ENCODE measurements at regions not wholly inside any gene's neighbourhood (a gene's known extent, or its start where the extent isn't known, plus 50 kb on each side); places are given as distances from the start of the nearest gene placed in this dataset.
A peak's percentile ranks its signal among the peaks of the same experiment; 100 is the strongest.

DNA sequence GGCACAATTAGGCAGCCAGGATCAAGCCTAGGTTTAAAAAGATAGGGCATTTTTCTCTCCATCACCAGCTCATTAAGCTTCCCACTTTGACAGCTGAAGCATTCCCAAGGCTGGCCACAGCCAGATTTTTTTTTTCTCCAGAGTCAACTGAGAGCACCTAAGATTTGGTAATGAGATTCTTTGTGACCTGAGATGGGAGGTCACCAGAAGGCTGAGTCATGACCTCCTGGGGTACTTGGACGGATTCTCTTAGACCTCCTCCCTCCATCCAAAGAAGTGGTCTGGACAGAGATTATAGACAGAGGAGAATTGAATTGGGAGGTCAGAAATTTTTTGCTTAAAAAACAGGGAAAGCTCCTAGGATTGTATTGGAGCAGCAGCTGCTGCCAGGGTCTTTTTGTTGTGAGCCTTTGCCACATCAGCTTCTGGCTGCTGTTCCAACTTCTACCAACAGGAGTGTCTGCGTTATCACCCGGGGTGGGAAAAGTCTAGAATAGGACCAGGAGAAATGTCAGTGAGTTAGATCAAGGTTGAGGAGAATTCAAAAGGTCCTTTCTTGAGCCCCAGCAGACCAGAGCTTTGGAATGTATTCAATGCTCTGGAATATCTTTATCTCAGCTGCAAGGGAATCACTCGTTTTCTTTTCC is 221.2 kb upstream of the N4BP1 start:
- peak; percentile 38 for DNase-seq (ENCODE audit: low spot score)

DNA sequence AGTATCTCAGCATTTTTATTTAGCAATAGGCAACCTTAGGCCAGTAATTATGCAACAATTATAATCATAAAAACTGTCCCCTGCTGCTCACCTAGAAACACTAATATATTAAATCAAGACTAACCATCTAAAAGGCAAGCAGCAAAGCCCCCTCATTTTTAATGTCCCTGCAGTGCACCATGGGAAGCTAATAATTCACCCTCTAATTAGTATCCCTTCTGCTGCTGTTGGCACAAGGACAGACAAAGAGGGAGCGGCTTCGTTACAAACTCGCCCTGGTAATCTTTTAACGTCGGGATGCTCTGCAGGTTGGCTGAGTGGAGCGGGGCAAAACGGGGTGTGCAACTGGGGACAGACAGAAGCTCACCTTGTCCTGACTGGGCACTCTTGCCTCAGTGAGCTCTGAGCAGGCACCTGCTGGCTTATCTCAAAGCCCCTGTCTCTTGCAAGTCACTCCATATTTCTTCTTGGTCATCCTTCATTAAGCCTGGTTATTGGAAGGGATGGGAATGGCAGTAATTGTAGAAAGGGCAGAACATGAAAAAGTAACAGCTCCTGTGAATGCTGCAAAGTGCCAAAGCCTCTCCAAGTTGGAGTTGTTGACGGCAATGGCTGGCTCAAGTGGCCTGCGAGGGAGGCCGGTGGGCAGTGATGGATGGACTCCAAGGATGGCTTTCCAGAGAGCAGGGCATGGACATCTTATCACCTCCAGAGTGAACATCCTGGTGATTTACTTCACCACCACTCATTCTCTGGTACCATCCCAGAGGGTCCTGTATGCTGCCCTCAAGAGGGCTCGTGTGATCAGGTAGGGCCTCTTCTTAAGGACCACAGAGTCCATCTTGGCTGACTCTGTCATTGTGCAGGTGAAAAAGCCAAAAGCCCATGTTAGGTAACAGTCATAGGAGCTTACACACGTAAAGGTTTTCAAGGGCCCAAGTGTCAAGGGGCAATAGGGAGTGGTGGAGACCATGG is 219.6 kb upstream of the N4BP1 start:
- DNase-seq (ENCODE audit: low spot score), result no peak

GRCh38 chr16:48824271-48824670 is 214.3 kb upstream of the N4BP1 start:
- DNase-seq (ENCODE audit: low spot score), result no peak

DNA sequence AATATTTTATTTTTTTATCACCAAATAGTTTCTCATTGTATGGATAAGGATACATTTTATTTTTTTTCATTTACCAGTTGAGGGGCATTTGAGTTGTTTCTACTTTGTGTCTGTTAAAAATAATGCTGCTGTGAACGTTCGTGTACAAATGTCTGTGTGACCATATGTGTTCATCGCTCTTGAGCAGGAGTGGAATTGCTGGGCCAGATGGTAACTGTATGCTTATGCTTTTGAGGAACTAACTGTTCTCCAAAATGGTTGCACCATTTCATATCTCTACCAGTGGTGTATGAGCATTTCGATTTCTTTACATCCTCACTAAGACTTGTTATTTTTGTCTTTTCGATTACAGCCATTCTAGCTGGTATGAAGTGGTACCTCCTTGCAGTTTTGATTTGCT is 212.5 kb upstream of the N4BP1 start:
- DNase-seq (ENCODE audit: low spot score), result no peak

- DNase-seq (ENCODE audit: low spot score), result no peak
These were observed 210.4 kb upstream of the N4BP1 start for GRCh38 chr16:48820379-48820778.

DNA sequence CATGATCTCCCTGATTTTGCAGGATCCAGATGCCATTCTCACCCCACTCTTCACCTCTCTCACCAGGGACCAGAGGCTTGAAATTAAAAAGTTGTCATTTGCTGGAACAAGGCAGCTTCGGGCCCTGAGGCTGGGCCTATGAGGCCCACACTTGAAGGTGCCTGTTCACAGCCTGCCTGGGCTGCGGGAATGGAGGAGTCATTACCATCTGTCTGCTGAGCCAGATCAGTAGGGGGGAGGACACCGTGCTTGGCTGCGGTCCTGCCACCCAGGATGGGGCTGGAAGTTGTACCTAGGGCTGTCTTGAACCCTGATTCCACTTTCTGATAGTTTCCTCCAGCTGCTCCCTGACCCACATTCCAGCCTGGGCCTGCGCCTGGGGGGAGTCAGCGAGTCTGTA is 208.3 kb upstream of the N4BP1 start:
- DNase-seq (ENCODE audit: low spot score), result no peak

GRCh38 chr16:48817032-48817431 is 207.1 kb upstream of the N4BP1 start:
- DNase-seq (ENCODE audit: low spot score), result no peak

DNA sequence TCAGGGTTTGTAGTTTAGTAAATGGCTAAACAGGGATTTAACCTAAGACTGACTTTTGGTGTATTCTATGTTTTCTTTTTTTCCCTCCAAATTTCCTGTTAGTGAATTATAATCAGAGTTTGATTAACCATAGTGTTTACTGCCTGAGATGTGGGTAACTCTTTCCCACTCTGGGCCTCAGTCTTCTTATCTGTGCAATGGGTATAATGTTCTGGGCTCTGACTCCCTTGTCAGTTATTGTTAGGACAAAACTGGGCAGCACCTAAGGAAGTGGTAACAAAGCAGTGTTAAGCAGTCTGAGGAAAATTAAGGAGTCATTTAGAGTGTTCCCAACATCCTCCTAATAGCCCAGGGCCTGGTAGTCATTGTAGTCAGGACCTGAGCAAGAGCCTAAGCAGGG is 206.4 kb upstream of the N4BP1 start:
- no peak for DNase-seq (ENCODE audit: low spot score)

- no peak for DNase-seq (ENCODE audit: low spot score)
These were observed 205.0 kb upstream of the N4BP1 start for GRCh38 chr16:48814994-48815393.

DNA sequence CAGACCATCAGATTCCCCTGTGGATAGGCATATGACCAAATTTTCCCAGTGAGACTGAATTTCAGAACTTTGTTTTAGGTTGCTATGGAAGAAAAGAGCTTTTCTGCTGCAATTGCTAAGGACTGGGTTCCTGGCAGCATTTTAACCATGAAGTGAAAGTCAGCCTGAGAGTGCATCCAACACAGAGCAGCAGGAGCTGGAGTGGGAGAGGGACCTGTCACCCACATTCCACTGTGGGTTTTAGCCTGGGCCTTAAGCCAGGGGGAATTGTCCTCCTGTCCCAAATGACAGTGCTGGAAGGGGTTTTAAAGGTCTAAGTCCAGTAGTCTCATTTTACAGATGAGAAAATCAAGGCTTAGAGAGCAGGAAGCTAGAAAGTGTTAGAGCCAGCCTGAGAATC is 203.5 kb upstream of the N4BP1 start:
- no peak for DNase-seq (ENCODE audit: low spot score)

- no peak for DNase-seq (ENCODE audit: low spot score)
These were observed 202.9 kb upstream of the N4BP1 start for GRCh38 chr16:48812856-48813255.

GRCh38 chr16:48811478-48811877 is 201.5 kb upstream of the N4BP1 start:
- no peak for DNase-seq (ENCODE audit: low spot score)

GRCh38 chr16:48810803-48811453 is 200.9 kb upstream of the N4BP1 start:
- DNase-seq (ENCODE audit: low spot score), result no peak

GRCh38 chr16:48810436-48810802 is 200.4 kb upstream of the N4BP1 start:
- no peak for DNase-seq (ENCODE audit: low spot score)

GRCh38 chr16:48790151-48790550 is 180.2 kb upstream of the N4BP1 start:
- DNase-seq (ENCODE audit: low spot score), result no peak

GRCh38 chr16:48788475-48788874 is 178.5 kb upstream of the N4BP1 start:
- DNase-seq (ENCODE audit: low spot score), result no peak

GRCh38 chr16:48745541-48745940 is 135.6 kb upstream of the N4BP1 start:
- DNase-seq (ENCODE audit: low spot score), result no peak

DNA sequence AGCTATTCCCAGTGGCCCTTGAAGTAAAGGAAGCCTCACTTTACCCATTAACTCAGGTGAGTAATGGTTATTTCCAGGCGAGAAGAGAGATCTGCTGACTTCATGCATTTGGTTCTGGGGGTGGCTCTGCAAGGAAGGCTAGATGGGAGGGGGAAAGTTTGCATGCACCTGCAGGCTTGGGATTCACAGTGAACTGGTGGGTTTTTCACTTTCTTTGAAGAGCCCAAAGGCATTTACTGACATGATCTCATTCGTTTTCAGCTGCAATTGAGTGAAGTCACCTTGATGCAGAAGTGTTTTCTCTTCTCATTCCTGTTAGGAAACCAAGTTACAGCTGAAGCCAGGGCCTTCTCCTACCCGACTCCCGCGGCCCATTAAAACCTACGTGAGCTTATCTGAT is 131.0 kb upstream of the N4BP1 start:
- DNase-seq (ENCODE audit: low spot score), result no peak

DNA sequence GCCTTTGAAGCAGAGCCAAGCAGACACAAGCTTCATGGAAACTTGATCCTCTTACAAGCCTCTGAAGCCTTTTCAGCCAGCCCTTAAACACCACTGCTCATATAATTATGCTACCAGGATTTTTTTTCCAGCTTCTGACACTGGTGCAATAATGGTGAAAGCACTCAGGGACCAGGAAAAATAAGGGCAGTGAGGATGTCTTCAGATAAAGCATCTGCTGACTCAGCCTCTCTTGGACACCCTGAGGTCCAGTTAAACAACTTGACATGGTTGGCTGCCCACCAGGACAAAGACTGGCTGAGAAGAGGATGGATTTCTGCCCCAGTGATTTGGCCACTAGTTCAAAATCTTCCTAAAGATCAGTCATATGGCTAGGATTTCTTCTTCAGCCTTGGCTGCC is 124.2 kb upstream of the N4BP1 start:
- DNase-seq (ENCODE audit: low spot score), result no peak

DNA sequence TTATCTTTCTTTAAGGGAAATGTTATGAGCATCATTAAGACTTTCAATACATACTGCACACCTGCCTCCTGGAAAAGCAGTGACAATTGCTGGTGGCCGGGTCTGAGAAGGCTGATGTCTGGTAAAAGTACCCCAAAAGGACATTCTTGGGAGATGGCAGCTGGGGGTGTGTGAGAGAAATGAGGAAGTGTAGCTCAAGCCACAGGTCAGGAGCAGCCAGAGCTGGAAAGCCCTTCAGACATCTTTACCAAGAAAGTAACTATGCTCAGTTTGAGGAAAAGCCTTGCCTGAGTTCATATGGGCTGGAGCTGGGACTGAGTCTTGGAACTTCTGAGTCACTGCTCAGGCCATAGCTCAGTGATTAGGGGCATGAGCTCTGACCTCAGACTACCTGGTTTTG is 94.7 kb upstream of the N4BP1 start:
- DNase-seq (ENCODE audit: low spot score), result no peak

DNA sequence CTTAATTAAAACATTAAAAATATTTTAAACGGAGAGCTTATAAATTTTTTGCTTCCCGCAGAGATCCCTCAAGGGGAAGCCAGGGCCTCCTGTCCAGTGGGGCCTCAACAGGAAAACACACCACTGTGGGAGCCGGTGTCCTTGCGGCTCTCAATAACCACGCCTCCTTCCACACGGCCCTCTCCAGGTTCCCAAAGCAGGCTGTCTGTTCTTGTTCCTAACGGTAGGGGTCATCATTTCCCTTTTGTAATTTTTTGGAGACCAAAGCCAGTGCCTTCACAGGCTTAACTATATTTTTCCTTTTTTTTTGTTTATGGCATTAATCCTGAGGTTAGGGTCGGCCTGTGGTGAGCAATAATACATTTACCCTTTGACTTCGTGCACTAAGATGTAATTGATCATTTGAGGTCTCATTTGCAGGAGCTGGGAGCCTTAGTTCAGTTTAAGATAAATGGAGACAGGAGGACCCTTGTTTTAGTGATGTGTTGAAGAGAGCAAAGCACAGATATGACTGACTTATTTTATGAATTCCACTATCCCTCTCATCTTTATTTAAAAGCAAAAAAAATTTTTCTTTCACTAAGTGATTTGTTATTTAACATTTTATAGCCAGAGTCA is 77.5 kb upstream of the N4BP1 start:
- peak; percentile 72 for DNase-seq (ENCODE audit: low spot score)

DNA sequence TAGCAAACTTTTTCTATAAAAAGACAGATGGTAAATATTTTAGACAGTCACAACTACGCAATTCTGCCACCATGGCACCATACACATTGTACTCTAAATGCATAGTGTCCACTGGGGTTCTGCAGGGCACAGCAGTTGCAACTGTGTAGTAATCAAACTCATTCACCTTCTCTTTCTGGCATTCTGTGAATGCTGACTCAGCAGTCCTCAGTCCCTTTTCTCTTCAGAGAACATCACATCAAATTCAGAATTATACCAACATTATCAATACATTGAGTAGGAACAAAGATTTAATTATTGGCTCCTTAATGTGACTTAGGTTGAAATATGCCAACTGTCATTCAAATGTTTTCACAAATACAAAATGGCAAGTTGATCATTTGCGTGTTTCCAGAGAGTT is 74.2 kb upstream of the N4BP1 start:
- no peak for DNase-seq (ENCODE audit: low spot score)

Measured in HT-29 (cell line).